B cell (primary cell): ENCODE measurements at regions not wholly inside any gene's neighbourhood (a gene's known extent, or its start where the extent isn't known, plus 50 kb on each side); places are given as distances from the start of the nearest gene placed in this dataset.

Source experiments
- EZH2 ChIP-seq: IDR thresholded peaks from 2 replicates; pipeline ENCODE4 v1.6.1; 2012; ENCODE audit warnings: borderline replicate concordance, low read depth, mild to moderate bottlenecking, moderate library complexity, low read length; ENCODE audit not compliant: insufficient read depth, poor library complexity, severe bottlenecking
- TF ChIP-seq, protein P1 (sequence below): fragments of 200-600 bp; IDR thresholded peaks from one replicate; pipeline ENCODE4 v1.8.0; 2022; ENCODE audit warnings: antibody characterized with exemption, mild to moderate bottlenecking

DNA sequence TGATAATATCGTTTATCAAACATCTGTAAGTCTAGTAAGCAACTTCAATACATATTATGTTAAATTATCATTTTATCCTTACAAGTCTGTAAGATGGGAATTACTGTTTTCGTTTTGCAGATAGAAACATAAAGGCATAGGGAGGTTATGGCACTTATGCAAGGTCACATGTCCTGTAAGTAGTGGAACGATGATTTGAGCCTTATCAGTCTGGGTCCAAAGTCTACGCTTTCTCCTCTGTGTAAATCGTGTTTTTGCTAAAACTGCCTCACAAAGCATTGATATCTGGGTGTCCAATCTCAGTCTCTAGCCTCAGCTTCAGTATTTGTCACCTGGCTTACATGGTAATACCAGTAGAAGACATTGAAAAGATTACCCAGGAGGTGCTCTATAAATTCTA lies 174.9 kb upstream of the RASSF8 start:
- TF ChIP-seq, protein P1, sequence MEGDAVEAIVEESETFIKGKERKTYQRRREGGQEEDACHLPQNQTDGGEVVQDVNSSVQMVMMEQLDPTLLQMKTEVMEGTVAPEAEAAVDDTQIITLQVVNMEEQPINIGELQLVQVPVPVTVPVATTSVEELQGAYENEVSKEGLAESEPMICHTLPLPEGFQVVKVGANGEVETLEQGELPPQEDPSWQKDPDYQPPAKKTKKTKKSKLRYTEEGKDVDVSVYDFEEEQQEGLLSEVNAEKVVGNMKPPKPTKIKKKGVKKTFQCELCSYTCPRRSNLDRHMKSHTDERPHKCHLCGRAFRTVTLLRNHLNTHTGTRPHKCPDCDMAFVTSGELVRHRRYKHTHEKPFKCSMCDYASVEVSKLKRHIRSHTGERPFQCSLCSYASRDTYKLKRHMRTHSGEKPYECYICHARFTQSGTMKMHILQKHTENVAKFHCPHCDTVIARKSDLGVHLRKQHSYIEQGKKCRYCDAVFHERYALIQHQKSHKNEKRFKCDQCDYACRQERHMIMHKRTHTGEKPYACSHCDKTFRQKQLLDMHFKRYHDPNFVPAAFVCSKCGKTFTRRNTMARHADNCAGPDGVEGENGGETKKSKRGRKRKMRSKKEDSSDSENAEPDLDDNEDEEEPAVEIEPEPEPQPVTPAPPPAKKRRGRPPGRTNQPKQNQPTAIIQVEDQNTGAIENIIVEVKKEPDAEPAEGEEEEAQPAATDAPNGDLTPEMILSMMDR: no peak
- no peak for TF ChIP-seq EZH2
